Neuronal stem cell (in vitro differentiated cells): ENCODE measurements at regions not wholly inside any gene's neighbourhood (a gene's known extent, or its start where the extent isn't known, plus 50 kb on each side); places are given as distances from the start of the nearest gene placed in this dataset.

Experiments
- DNase-seq: peaks from one replicate; pipeline ENCODE4 v3.0.0-alpha.2; 2013; ENCODE audit warnings: low spot score
- H2AFZ ChIP-seq: one replicate; pipeline ENCODE4 v1.6.1; 2013; ENCODE audit warnings: mild to moderate bottlenecking, low read length, inconsistent platforms
- H2AK5ac ChIP-seq: 2 replicates; pipeline ENCODE4 v1.6.1; 2013; ENCODE audit warnings: low read depth, mild to moderate bottlenecking, inconsistent platforms, low read length, moderate library complexity, mixed read lengths
- H2BK120ac ChIP-seq: 2 replicates; pipeline ENCODE4 v1.6.1; 2013; ENCODE audit warnings: low read depth, mild to moderate bottlenecking, inconsistent platforms, low read length, moderate library complexity, mixed read lengths
- H2BK12ac ChIP-seq: one replicate; pipeline ENCODE4 v1.6.1; 2013; ENCODE audit warnings: low read length, inconsistent platforms
- H2BK15ac ChIP-seq: 2 replicates; pipeline ENCODE4 v1.6.1; 2013; ENCODE audit warnings: mild to moderate bottlenecking, low read length, inconsistent platforms, mixed read lengths
- H2BK5ac ChIP-seq: one replicate; pipeline ENCODE4 v1.6.1; 2013; ENCODE audit warnings: inconsistent platforms, mild to moderate bottlenecking, low read length, moderate library complexity
- H3K14ac ChIP-seq: one replicate; pipeline ENCODE4 v1.6.1; 2013; ENCODE audit warnings: low read length, inconsistent platforms
- H3K18ac ChIP-seq: 2 replicates; pipeline ENCODE4 v1.6.1; 2013; ENCODE audit warnings: low read length, inconsistent platforms
- H3K23ac ChIP-seq: 2 replicates; pipeline ENCODE4 v1.6.1; 2013; ENCODE audit warnings: low read depth, mild to moderate bottlenecking, mixed read lengths, low read length, inconsistent platforms; ENCODE audit not compliant: poor library complexity
- H3K27ac ChIP-seq: replicated peaks from 3 replicates; pipeline ENCODE4 v1.5.1; 2013; ENCODE audit warnings: low read length, inconsistent platforms
- H3K27me3 ChIP-seq, 3 experiments: 2 replicates each; pipeline ENCODE4 v1.6.1; 2013; ENCODE audit warnings: low read length in 3 of 3, mild to moderate bottlenecking in 2 of 3, inconsistent platforms in 1 of 3, low read depth in 1 of 3, mixed read lengths in 1 of 3, moderate library complexity in 1 of 3; ENCODE audit not compliant: control insufficient read depth in 3 of 3, insufficient read depth in 3 of 3
- H3K36me3 ChIP-seq, 2 donors: replicated peaks in 1 of 2; 2 replicates each; pipeline ENCODE4 v1.6.1; 2013; ENCODE audit warnings: low read length in 2 of 2; ENCODE audit not compliant: control insufficient read depth in 2 of 2, insufficient read depth in 2 of 2
- H3K4ac ChIP-seq: 2 replicates; pipeline ENCODE4 v1.6.1; 2013; ENCODE audit warnings: inconsistent platforms, mild to moderate bottlenecking, low read length, moderate library complexity
- H3K4me1 ChIP-seq, 2 donors: 1 replicate in 1 of 2; 2 replicates in 1 of 2; pipeline ENCODE4 v1.6.1; 2013; ENCODE audit warnings: low read length in 2 of 2, low read depth in 1 of 2; ENCODE audit not compliant: control insufficient read depth in 2 of 2, insufficient read depth in 1 of 2
- H3K4me2 ChIP-seq: one replicate; pipeline ENCODE4 v1.6.1; 2013; ENCODE audit warnings: mild to moderate bottlenecking, low read length, inconsistent platforms; ENCODE audit not compliant: insufficient read depth, poor library complexity, severe bottlenecking
- H3K4me3 ChIP-seq, 2 donors: 2 replicates each; pipeline ENCODE4 v1.5.1; 2013; ENCODE audit warnings: low read length in 2 of 2, mild to moderate bottlenecking in 2 of 2, inconsistent platforms in 1 of 2, moderate library complexity in 1 of 2
- H3K79me1 ChIP-seq: one replicate; pipeline ENCODE4 v1.6.1; 2013; ENCODE audit warnings: low read depth, mild to moderate bottlenecking, inconsistent platforms, low read length, moderate library complexity
- H3K9ac ChIP-seq: one replicate; pipeline ENCODE4 v1.6.1; 2013; ENCODE audit warnings: mild to moderate bottlenecking, low read depth, low read length, inconsistent platforms; ENCODE audit not compliant: poor library complexity
- H3K9me3 ChIP-seq, 2 donors: replicated peaks in 1 of 2; 2 replicates each; pipeline versions ENCODE3 to v1.6.1; 2013; ENCODE audit warnings: low read length in 2 of 2, mild to moderate bottlenecking in 2 of 2, inconsistent platforms in 1 of 2, low read depth in 1 of 2, mixed read lengths in 1 of 2, moderate library complexity in 1 of 2; ENCODE audit not compliant: control insufficient read depth in 2 of 2, insufficient read depth in 1 of 2
- H4K8ac ChIP-seq: one replicate; pipeline ENCODE4 v1.6.1; 2013; ENCODE audit warnings: low read depth, mild to moderate bottlenecking, inconsistent platforms, low read length, moderate library complexity
- H4K91ac ChIP-seq: one replicate; pipeline ENCODE4 v1.6.1; 2013; ENCODE audit warnings: low read length, low read depth, mild to moderate bottlenecking, inconsistent platforms; ENCODE audit not compliant: poor library complexity
- WGBS, 2 donors: extraction: QIAGEN DNeasy Blood & Tissue Kit; methylation state at CpG; one replicate each; pipeline ENCODE4 v1.1.7; 2013; ENCODE audit warnings: missing lambda C conversion rate in 2 of 2, mixed read lengths in 1 of 2; ENCODE audit not compliant: insufficient read length in 2 of 2, insufficient replicate concordance in 1 of 2; ENCODE audit errors: extremely low coverage in 2 of 2; 5-methylcytosine and 5-hydroxymethylcytosine counted together

DNA sequence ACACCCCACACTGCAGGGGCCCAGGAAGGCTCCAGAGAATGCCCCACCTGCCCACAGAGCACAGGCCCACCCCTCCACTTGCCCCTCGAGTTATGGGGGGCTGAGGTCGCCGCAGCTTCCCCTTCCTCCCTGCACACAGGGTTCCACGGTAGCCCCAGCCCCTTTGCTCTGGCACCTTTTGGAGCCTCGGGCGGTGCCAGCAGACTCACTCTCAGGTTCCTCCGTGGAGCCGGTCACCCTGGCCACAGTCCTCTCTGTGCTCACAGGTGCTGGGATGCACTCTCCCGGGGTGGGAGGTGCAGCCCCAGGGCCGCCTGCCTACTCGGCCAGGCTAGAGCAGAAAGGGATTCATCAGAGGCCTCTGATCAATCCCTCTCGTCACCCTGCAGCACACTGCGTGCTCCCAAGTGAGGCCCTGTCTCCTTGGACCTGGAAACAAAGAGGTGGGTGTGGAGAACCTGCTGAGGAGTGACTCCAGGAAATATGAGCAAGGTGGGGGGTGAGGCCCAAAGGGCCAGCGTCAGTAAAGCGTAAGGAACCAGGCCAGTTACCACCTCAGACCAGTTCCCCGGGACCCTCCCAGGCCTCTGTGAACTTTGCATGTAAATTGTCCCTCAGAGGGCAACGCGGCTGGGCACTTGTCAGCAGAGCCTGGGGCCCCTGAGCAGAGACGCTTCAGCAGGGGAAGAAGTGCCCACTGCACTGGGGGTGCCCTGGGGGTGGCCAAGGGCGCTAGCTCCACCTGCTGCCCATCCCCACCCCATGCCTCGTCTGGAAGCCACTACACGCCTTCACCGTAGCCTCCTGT is 167.8 kb downstream of the OLFM1 start:
- Histone ChIP-seq H4K8ac (no peak overlapping the region), H4K91ac (peak overlapping the region; percentile 43), H3K4me3 (no peak overlapping the region), H3K4me1 (peaks cover 0 to 22% of the 10 kb centered on the region in 2 donors), H2BK15ac (peak overlapping the region; percentile 67), H3K27me3 (peaks cover 0 to 23% (median 3%) of the 10 kb centered on the region in 3 experiments), H3K14ac (peak overlapping the region; percentile 94), H3K4ac (peak overlapping the region; percentile 84), H3K9me3 (peaks cover 0 to 4% of the 10 kb centered on the region in 2 donors), H2BK12ac (peak overlapping the region; percentile 58), H3K4me2 (no peak overlapping the region), H2BK5ac (peak overlapping the region; percentile 90), H3K9ac (peak overlapping the region; percentile 50), H3K18ac (peak overlapping the region; percentile 85), H2BK120ac (peak overlapping the region; percentile 28), H3K23ac (peak overlapping the region; percentile 92), H2AK5ac (peak overlapping the region; percentile 82), H2AFZ (no peak overlapping the region), H3K36me3 (no peaks in the 10 kb centered on the region), H3K79me1 (no peaks in the 10 kb centered on the region), H3K27ac (no peak overlapping the region)
- no peak for DNase-seq
- WGBS, 2 donors, result no CpG with 5 or more reads among the region's 23 CpGs

DNA sequence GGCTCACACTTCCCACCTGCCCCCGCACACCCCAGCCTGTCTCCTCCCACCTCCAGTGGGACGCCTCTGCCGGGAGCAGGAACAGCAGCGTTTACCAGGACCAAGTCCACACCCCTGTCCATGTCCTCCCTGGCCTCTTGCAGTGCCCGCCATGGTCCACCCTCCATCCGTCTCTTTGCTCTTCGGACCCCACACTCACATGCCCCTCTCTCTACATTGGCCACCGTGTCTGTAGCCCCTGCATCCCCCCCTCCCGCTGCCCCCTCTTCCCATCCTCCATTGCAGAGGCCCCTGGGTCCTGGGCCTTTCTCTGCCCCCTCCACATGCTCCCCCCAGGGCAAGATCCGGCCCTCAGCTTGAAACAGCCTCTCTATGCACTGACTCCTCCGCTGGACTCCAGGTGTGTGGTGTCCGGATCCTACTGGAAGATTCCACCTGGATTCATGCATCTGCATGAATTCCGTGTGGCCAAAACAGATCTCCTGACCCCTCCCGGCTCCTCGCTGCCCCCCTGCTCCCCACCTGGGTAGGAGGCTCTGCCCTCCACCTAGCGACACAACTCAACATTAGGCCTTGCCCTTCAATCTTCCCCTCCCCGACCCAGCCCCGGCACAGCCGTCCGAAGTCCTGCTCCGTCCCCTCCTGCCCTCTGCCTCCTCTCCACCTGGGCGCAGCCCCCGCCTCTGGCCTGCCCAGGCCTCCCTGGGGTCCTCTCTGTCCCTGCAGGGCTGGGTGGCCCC is 168.5 kb downstream of the OLFM1 start:
- Histone ChIP-seq H2AFZ (no peak overlapping the region), H3K4me2 (no peak overlapping the region), H3K18ac (peak overlapping the region; percentile 85), H3K4ac (no peak overlapping the region), H3K14ac (peak overlapping the region; percentile 31), H3K79me1 (no peaks in the 10 kb centered on the region), H3K9me3 (peaks cover 0 to 4% of the 10 kb centered on the region in 2 donors), H2BK15ac (peak overlapping the region; percentile 67), H4K91ac (no peak overlapping the region), H3K4me3 (no peak overlapping the region), H3K4me1 (peaks cover 0 to 22% of the 10 kb centered on the region in 2 donors), H2AK5ac (peak overlapping the region; percentile 82), H3K9ac (peak overlapping the region; percentile 44), H2BK12ac (peak overlapping the region; percentile 58), H3K36me3 (no peaks in the 10 kb centered on the region), H2BK120ac (no peak overlapping the region), H4K8ac (no peak overlapping the region), H3K27ac (no peak overlapping the region), H3K27me3 (peaks cover 0 to 23% (median 4%) of the 10 kb centered on the region in 3 experiments), H2BK5ac (peak overlapping the region; percentile 90), H3K23ac (peak overlapping the region; percentile 65)
- no peak for DNase-seq
- WGBS, 2 donors, result no CpG with 5 or more reads among the region's 23 CpGs

DNA sequence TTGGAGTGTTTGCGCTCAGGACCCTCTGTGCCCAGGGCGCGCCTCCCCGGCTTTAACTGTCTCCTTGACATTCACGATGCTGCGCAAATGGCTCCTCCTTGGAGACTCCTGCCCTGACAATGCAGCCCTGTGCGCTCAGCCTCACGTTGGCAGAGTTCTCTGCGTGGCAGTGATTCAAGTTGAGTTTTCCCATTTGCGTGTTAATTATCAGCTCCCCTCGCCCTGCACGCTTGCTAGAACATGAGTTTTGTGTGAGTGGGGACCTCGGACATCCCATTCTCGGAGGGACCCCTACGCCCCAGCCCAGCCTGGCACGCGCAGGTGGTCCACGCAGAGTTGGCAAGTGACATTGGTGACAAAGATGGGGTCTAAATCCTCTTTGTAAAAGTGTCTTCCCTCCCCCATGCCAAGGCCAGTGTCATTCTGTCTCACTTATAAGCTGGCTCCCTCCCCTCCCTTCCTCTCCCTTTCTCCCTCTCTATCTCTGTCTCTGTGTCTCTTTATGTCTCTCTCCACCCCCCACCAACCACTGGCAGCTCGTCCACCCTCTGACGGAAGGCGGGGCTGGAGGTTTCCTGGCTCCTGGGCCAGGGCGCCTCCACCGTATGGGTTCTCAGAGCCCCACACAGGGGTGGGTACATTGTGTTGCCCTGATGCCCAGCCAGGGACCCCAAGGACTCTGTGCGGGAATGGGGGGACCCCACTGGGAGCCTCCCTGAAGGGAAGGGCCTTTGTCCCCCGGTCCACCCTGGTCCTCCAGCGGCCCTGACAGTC is 169.3 kb downstream of the OLFM1 start:
- H3K4me2 ChIP-seq, result no peak overlapping the region
- peak overlapping the region; percentile 34 for H2BK15ac ChIP-seq
- peaks cover 0 to 4% of the 10 kb centered on the region in 2 donors for H3K9me3 ChIP-seq
- no peaks in the 10 kb centered on the region for H3K79me1 ChIP-seq
- H2BK120ac ChIP-seq, result no peak overlapping the region
- H3K18ac ChIP-seq, result peak overlapping the region; percentile 48
- DNase-seq, result no peak
- no peak overlapping the region for H4K8ac ChIP-seq
- no peak overlapping the region for H3K9ac ChIP-seq
- peaks cover 0 to 22% of the 10 kb centered on the region in 2 donors for H3K4me1 ChIP-seq
- H3K4ac ChIP-seq, result no peak overlapping the region
- H2BK12ac ChIP-seq, result no peak overlapping the region
- peak overlapping the region in 1 of 2 donors; percentile 2 for H3K4me3 ChIP-seq
- no peaks in the 10 kb centered on the region for H3K36me3 ChIP-seq
- H2BK5ac ChIP-seq, result peak overlapping the region; percentile 90
- peak overlapping the region; percentile 65 for H3K23ac ChIP-seq
- WGBS, 2 donors, result no CpG with 5 or more reads among the region's 26 CpGs
- H3K27me3 ChIP-seq, result peaks cover 0 to 23% (median 6%) of the 10 kb centered on the region in 3 experiments
- H2AK5ac ChIP-seq, result peak overlapping the region; percentile 81
- no peak overlapping the region for H4K91ac ChIP-seq
- H3K27ac ChIP-seq, result no peak overlapping the region
- no peak overlapping the region for H3K14ac ChIP-seq
- no peak overlapping the region for H2AFZ ChIP-seq
